GM12875 (cell line): ENCODE measurements at regions not wholly inside any gene's neighbourhood (a gene's known extent, or its start where the extent isn't known, plus 50 kb on each side); places are given as distances from the start of the nearest gene placed in this dataset.

Source experiments
- H3K4me3 ChIP-seq: one replicate; pipeline ENCODE4 v1.5.1; 2011; ENCODE audit warnings: low read depth, low read length, control low read depth
- CTCF ChIP-seq: IDR thresholded peaks from 2 replicates; pipeline ENCODE4 v1.5.1; 2011; ENCODE audit warnings: low read depth, mild to moderate bottlenecking, control low read depth, inconsistent platforms, low read length, moderate library complexity, borderline replicate concordance; ENCODE audit not compliant: insufficient read depth

- no peak for TF ChIP-seq CTCF
- H3K4me3 ChIP-seq = no peak overlapping the region
These were observed 196.0 kb downstream of the CBLN1 start for GRCh38 chr16:49085686-49086085.

- TF ChIP-seq CTCF = no peak
- no peak overlapping the region for H3K4me3 ChIP-seq
These were observed 196.8 kb downstream of the CBLN1 start for GRCh38 chr16:49084628-49085390.

GRCh38 chr16:49081554-49081953 lies 200.1 kb downstream of the CBLN1 start:
- TF ChIP-seq CTCF = no peak
- H3K4me3 ChIP-seq = no peak overlapping the region

GRCh38 chr16:49081086-49081485 lies 200.6 kb downstream of the CBLN1 start:
- H3K4me3 ChIP-seq = no peak overlapping the region
- TF ChIP-seq CTCF = no peak

- H3K4me3 ChIP-seq = no peak overlapping the region
- no peak for TF ChIP-seq CTCF
These were observed 203.1 kb downstream of the CBLN1 start for GRCh38 chr16:49078571-49078970.

- no peak overlapping the region for H3K4me3 ChIP-seq
- no peak for TF ChIP-seq CTCF
These were observed 203.5 kb downstream of the CBLN1 start for GRCh38 chr16:49078104-49078503.

GRCh38 chr16:49075709-49076108 lies 205.9 kb downstream of the CBLN1 start:
- H3K4me3 ChIP-seq = no peak overlapping the region
- TF ChIP-seq CTCF = no peak
